22Rv1 (cell line): ENCODE measurements at regions not wholly inside any gene's neighbourhood (a gene's known extent, or its start where the extent isn't known, plus 50 kb on each side); places are given as distances from the start of the nearest gene placed in this dataset.

Source experiments
- ZFX ChIP-seq: fragments of 450-650 bp; IDR thresholded peaks from 2 replicates; pipeline ENCODE4 v1.6.1; 2017; ENCODE audit warnings: antibody characterized with exemption, borderline replicate concordance
- TF ChIP-seq, protein P1 (sequence below): fragments of 450-650 bp; IDR thresholded peaks from 2 replicates; pipeline ENCODE4 v1.5.1; 2017; ENCODE audit warnings: mild to moderate bottlenecking

DNA sequence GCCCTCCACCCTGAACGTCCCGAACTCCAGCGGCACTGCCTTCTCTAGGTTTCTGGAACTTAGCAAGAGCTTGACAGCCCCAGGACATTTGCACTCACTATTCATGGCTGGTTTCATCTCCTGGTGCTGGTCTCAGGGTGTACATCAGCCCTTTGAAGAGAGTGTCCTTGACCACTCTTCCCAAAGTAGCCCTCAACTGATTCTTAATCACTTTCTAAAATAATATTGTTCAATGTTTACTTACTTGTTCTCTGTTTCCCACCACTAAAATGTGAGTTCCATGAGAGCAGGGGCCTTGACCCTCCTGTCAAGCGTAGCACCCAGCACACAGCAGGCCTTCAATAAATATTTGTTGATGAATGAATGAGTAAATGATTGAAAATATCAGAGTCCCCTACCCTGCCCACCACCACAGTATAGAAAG, 262.5 kb downstream of the RHOU start:
- TF ChIP-seq, protein P1, sequence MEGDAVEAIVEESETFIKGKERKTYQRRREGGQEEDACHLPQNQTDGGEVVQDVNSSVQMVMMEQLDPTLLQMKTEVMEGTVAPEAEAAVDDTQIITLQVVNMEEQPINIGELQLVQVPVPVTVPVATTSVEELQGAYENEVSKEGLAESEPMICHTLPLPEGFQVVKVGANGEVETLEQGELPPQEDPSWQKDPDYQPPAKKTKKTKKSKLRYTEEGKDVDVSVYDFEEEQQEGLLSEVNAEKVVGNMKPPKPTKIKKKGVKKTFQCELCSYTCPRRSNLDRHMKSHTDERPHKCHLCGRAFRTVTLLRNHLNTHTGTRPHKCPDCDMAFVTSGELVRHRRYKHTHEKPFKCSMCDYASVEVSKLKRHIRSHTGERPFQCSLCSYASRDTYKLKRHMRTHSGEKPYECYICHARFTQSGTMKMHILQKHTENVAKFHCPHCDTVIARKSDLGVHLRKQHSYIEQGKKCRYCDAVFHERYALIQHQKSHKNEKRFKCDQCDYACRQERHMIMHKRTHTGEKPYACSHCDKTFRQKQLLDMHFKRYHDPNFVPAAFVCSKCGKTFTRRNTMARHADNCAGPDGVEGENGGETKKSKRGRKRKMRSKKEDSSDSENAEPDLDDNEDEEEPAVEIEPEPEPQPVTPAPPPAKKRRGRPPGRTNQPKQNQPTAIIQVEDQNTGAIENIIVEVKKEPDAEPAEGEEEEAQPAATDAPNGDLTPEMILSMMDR: no peak
- no peak for TF ChIP-seq ZFX
